KMS-11 (cell line): ENCODE measurements at regions not wholly inside any gene's neighbourhood (a gene's known extent, or its start where the extent isn't known, plus 50 kb on each side); places are given as distances from the start of the nearest gene placed in this dataset.

Source experiments
- H2AFZ ChIP-seq: fragments of 200-600 bp; sonication (generic); 2 replicates; pipeline ENCODE4 v1.6.1; 2016; ENCODE audit warnings: antibody characterized with exemption, mixed run types, low read depth
- H3K27ac ChIP-seq: fragments of 200-600 bp; sonication (generic); 2 replicates; pipeline ENCODE4 v1.6.1; 2016; ENCODE audit warnings: mild to moderate bottlenecking, mixed run types
- H3K27me3 ChIP-seq: fragments of 200-600 bp; sonication (generic); 2 replicates; pipeline ENCODE4 v1.6.1; 2017; ENCODE audit warnings: mild to moderate bottlenecking, low read depth, mixed run types, moderate library complexity; ENCODE audit not compliant: insufficient read depth
- H3K36me3 ChIP-seq: fragments of 200-600 bp; sonication (generic); 2 replicates; pipeline ENCODE4 v1.6.1; 2017; ENCODE audit warnings: mild to moderate bottlenecking, mixed run types; ENCODE audit not compliant: insufficient read depth
- H3K4me1 ChIP-seq: fragments of 200-600 bp; sonication (generic); 2 replicates; pipeline ENCODE4 v1.6.1; 2016; ENCODE audit warnings: mild to moderate bottlenecking, low read depth, mixed run types; ENCODE audit not compliant: poor library complexity, severe bottlenecking
- H3K4me2 ChIP-seq: fragments of 200-600 bp; sonication (generic); 2 replicates; pipeline ENCODE4 v1.7.0; 2016; ENCODE audit warnings: mild to moderate bottlenecking, mixed run types
- H3K4me3 ChIP-seq: fragments of 200-600 bp; sonication (generic); IDR thresholded peaks from 2 replicates; pipeline ENCODE4 v1.6.1; 2017; ENCODE audit warnings: low read depth, low read length, mixed read lengths; ENCODE audit not compliant: insufficient read depth
- H3K79me2 ChIP-seq: fragments of 200-600 bp; sonication (generic); 2 replicates; pipeline ENCODE4 v1.6.1; 2016; ENCODE audit warnings: low read depth, mixed run types; ENCODE audit not compliant: insufficient read depth
- H3K9ac ChIP-seq: fragments of 200-600 bp; sonication (generic); 2 replicates; pipeline ENCODE4 v1.6.1; 2016; ENCODE audit warnings: mild to moderate bottlenecking, mixed run types
- H4K20me1 ChIP-seq: fragments of 200-600 bp; sonication (generic); 2 replicates; pipeline ENCODE4 v1.6.1; 2016; ENCODE audit warnings: mild to moderate bottlenecking, mixed run types; ENCODE audit not compliant: insufficient read depth
- TF ChIP-seq, protein P1 (sequence below): fragments of 200-600 bp; sonication (generic); conservative IDR thresholded peaks from 2 replicates; pipeline ENCODE4 v1.6.1; 2017; ENCODE audit warnings: low read depth, mild to moderate bottlenecking, antibody characterized with exemption, low read length, moderate library complexity, mixed read lengths

DNA sequence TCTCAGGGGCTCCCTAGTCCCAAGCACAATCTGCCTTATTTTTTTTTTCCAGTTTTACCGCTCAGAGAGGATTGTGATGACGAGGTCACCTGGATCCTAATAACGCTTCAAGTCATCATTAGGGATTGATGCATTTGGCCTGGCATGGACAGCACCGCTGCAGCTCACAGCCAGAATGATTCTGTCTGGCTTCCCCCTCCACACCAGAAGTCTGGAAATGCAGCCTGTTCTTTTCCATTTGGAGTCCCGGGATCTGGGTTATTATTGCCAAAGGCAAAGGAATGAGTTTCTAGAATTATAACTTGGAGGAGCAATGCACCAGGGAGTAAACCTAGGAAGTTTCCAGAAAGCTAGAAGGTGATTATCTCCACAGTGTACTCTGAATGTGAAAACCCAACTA, 81.1 kb upstream of the TAF1B start:
- no peak overlapping the region for H3K4me3 ChIP-seq
- peaks cover 84% of the 10 kb centered on the region for H3K4me1 ChIP-seq
- no peak overlapping the region for H3K4me2 ChIP-seq
- H2AFZ ChIP-seq, result no peak overlapping the region
- TF ChIP-seq, protein P1, sequence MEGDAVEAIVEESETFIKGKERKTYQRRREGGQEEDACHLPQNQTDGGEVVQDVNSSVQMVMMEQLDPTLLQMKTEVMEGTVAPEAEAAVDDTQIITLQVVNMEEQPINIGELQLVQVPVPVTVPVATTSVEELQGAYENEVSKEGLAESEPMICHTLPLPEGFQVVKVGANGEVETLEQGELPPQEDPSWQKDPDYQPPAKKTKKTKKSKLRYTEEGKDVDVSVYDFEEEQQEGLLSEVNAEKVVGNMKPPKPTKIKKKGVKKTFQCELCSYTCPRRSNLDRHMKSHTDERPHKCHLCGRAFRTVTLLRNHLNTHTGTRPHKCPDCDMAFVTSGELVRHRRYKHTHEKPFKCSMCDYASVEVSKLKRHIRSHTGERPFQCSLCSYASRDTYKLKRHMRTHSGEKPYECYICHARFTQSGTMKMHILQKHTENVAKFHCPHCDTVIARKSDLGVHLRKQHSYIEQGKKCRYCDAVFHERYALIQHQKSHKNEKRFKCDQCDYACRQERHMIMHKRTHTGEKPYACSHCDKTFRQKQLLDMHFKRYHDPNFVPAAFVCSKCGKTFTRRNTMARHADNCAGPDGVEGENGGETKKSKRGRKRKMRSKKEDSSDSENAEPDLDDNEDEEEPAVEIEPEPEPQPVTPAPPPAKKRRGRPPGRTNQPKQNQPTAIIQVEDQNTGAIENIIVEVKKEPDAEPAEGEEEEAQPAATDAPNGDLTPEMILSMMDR, result no peak
- H3K27ac ChIP-seq, result no peak overlapping the region
- H3K79me2 ChIP-seq, result no peaks in the 10 kb centered on the region
- no peaks in the 10 kb centered on the region for H4K20me1 ChIP-seq
- H3K36me3 ChIP-seq, result no peaks in the 10 kb centered on the region
- H3K9ac ChIP-seq, result no peak overlapping the region
- no peaks in the 10 kb centered on the region for H3K27me3 ChIP-seq

- Histone ChIP-seq H3K27ac (peak overlapping the region; percentile 78), H3K79me2 (no peaks in the 10 kb centered on the region), H3K36me3 (no peaks in the 10 kb centered on the region), H3K4me2 (peak overlapping the region; percentile 74), H3K4me3 (no peak overlapping the region), H4K20me1 (no peaks in the 10 kb centered on the region), H3K9ac (peak overlapping the region; percentile 37; the same call in 1 of the 2 replicates), H2AFZ (peak overlapping the region; percentile 0; the same call in 1 of the 2 replicates), H3K27me3 (no peaks in the 10 kb centered on the region), H3K4me1 (peaks cover 92% of the 10 kb centered on the region)
- TF ChIP-seq, protein P1, result no peak
These were observed 80.3 kb upstream of the TAF1B start for GRCh38 chr2:9762941-9763340.

- Histone ChIP-seq H3K36me3 (no peaks in the 10 kb centered on the region), H3K4me3 (no peak overlapping the region), H3K79me2 (no peaks in the 10 kb centered on the region), H3K27me3 (no peaks in the 10 kb centered on the region), H3K4me1 (peaks cover 92% of the 10 kb centered on the region), H2AFZ (peak overlapping the region; percentile 0; the same call in 1 of the 2 replicates), H3K27ac (peak overlapping the region; percentile 78), H3K4me2 (peak overlapping the region; percentile 74), H4K20me1 (no peaks in the 10 kb centered on the region), H3K9ac (peak overlapping the region; percentile 37; the same call in 1 of the 2 replicates)
- TF ChIP-seq, protein P1, result no peak
These were observed 79.7 kb upstream of the TAF1B start for GRCh38 chr2:9763356-9764152.

DNA sequence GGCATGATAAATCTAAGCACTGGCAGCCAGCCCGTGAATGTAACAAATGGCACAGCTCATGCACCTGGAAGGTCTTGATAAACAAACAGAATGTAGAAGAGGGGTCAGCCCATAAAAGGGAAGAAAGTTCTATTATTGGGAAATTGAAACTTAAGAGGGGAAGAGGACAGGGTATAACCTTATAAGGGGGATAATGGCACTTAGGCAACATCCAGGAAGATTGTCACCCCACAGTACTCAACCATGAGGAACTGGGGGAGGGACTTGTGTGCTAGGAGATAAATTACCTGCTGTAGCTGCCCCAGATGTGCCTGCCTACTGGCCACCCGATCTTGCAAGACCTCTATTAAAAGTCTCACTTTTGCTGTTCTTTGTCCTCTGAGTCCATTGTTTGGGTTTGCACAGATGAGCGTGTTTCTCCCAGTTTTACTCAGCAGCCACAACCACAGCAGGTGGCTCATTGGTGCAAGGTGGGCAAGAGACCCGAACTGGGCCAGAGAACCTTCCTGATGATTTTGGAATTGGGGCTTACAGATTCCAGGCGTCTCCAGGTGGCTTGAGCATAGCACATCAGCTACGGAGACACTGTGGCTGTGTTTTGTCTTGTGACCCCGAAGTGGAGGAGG, 79.0 kb upstream of the TAF1B start:
- Histone ChIP-seq H3K27ac (peak overlapping the region; percentile 78), H3K79me2 (no peaks in the 10 kb centered on the region), H2AFZ (no peak overlapping the region), H3K4me3 (no peak overlapping the region), H3K27me3 (no peaks in the 10 kb centered on the region), H3K36me3 (no peaks in the 10 kb centered on the region), H3K9ac (peak overlapping the region; percentile 37; the same call in 1 of the 2 replicates), H3K4me2 (peak overlapping the region; percentile 74), H4K20me1 (no peaks in the 10 kb centered on the region), H3K4me1 (peaks cover 92% of the 10 kb centered on the region)
- TF ChIP-seq, protein P1, result no peak
